ENCODE measurements at regions not wholly inside any gene's neighbourhood (a gene's known extent, or its start where the extent isn't known, plus 50 kb on each side); places are given as distances from the start of the nearest gene placed in this dataset.
"Not testable (repeated sequence)": the region's sequence is repeated elsewhere in the genome, so short reads cannot be mapped to it uniquely, and the experiment has no call there.

DNA sequence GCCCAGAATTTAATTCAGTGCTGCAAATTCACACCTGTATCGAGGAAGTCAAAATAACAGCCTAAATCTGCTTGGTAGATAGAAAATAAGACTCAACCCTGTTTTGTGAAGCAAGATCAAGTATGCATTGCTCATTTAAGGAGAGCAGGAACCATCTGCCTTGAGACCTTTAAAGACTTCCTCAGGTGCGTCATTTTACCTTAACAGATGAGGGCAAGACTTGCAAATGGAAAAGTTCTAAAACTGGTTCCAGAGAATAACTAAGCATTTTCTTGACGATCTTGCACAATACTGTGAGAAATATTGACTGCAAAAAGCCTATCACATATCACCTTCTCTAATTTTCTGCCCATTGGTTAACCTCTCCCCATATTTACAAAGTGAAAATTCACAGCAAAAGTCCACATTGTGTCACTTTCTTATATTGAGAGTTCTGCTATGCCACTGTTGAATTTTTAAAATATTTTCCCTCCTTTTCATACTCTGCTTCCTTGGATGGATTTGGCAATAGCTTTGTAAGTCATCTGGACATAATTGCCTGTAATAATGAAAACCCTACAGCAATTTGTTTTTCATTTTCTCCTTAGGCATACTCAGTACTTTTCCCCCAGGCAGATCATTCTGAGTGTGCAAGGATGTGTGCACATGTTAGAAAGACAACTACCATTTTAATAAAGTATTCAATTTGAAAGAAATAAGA is 234.2 kb downstream of the AASDHPPT start:
- no peak for DNase-seq (ENCODE audit: extremely low read depth in 1 of 11, low read depth in 9 of 11, low spot score in 4 of 11)

- not testable (repeated sequence) for DNase-seq (ENCODE audit: extremely low read depth in 1 of 11, low read depth in 9 of 11, low spot score in 4 of 11)
Observed at GRCh38 chr11:106317208-106317773, 239.8 kb downstream of the AASDHPPT start.

DNA sequence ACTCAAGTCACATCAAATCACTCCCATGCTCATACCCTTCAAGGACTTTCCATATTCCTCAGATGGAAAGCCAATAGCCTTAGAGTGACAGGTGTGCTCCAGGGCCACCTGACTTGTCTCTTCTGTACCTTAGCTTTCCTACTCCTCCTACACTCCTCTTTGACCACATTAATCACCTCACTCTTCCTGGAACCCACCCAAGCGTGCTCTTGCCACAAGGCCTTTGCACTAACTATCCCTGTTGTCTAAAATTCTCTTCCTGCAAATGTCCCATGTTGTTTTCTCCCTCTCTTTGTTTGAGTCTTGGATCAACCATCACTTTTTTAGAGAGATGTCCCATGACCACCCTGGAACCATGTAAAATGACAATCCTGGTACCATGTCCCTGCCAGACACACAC is 244.1 kb downstream of the AASDHPPT start:
- DNase-seq (ENCODE audit: extremely low read depth in 1 of 11, low read depth in 9 of 11, low spot score in 4 of 11), result no peak

- DNase-seq (ENCODE audit: extremely low read depth in 1 of 11, low read depth in 9 of 11, low spot score in 4 of 11), result no peak
Observed at GRCh38 chr11:106322106-106322505, 244.6 kb downstream of the AASDHPPT start.

GRCh38 chr11:106326087-106326486 is 248.6 kb downstream of the AASDHPPT start:
- DNase-seq (ENCODE audit: extremely low read depth in 1 of 11, low read depth in 9 of 11, low spot score in 4 of 11), result no peak

GRCh38 chr11:106327134-106327533 is 249.7 kb downstream of the AASDHPPT start:
- DNase-seq (ENCODE audit: extremely low read depth in 1 of 11, low read depth in 9 of 11, low spot score in 4 of 11), result no peak

DNA sequence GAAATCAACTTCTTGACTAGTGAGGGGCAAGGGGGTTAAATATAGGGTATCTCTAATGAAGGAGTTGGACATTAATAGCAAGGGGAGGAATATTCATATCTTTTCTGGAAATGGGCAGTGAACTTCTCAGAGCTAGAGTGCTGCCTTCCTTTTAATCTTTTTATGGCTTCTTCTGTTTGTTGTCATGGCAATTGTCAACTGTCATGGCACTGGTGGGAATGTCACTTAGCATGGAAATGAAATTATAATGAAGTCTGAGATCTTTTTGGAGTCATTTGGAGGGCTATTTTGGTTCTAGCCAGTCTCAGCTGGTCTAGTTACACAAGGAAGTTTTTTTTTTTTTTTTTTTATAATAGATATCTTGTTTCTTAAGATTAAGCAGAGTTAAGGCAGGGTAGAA is 250.2 kb downstream of the AASDHPPT start:
- no peak for DNase-seq (ENCODE audit: extremely low read depth in 1 of 11, low read depth in 9 of 11, low spot score in 4 of 11)

DNA sequence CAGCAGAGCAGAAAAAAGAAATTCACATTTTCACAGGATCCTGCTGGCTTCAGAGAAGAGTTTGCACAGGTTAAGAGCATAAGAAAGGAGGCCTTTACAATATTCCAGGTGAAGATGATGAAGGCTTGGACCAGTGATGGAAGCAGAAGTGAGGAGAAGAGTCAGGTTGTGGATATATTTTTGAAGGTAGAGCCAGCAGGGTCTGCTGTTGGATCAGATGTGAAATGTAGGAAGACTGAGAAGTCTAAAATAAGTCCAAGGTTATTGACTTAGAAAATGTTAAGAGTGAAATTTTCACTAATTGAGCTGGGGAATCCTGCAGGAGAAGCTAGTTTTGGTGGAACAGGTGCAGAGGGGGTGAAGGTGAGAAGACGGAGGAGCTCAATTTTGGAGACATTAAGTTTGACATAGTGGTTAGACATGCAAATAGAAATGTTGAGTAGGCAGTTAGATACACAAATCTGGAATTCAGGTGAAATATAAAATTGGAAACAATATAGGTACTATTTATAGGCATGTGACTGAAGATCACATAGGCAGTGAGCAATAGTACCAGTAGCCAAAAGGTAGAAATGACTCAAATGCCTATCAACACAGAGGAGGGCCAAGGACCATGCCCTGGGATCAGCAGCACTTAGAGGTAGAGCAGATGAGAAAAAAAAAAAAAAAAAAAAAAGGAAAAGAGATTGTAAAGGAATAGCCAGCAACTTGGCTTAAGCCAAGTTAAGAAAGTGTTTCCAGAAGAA is 252.0 kb downstream of the AASDHPPT start:
- no peak for DNase-seq (ENCODE audit: extremely low read depth in 1 of 11, low read depth in 9 of 11, low spot score in 4 of 11)

DNA sequence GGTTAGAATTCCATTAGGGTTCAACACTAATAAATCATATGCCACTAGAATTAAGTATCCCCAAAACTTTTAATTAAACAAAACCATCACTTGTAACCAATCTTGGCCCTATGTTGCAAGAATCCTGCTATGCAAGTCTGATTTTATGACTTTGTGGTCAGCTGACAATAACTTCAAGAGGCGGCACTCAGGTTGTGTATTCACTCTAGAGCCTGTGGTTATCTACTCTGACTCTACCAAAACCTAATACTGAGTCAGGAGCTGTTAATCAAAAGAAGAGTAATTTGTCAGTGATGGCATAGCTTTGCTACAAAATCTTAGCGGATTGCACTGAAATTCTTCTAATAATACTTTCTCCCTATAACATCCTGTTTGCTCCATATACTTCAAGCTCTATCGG is 253.7 kb downstream of the AASDHPPT start:
- DNase-seq (ENCODE audit: extremely low read depth in 1 of 11, low read depth in 9 of 11, low spot score in 4 of 11), result no peak

- DNase-seq (ENCODE audit: extremely low read depth in 1 of 11, low read depth in 9 of 11, low spot score in 4 of 11), result no peak
Observed at GRCh38 chr11:106333678-106334077, 256.2 kb downstream of the AASDHPPT start.

DNA sequence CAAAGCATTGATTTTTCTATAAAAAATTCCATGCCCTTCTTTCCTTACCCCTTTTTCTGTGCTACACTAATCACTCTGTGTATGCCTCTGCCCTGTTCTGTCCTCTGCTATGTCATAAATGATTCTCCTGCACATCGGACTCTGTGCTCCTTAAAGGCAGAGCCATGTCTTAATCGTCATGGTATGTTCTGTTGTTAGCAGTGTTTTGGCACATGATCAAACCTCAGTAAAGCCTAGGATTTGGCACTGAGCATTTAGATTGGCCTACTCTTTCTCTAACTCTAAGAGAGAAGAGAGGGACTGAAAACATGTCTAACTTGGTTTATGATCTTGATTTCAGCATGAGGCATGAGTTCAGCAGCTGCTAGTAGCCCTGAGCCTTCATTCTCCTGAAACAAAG is 266.9 kb downstream of the AASDHPPT start:
- DNase-seq (ENCODE audit: extremely low read depth in 1 of 11, low read depth in 9 of 11, low spot score in 4 of 11), result no peak

- DNase-seq (ENCODE audit: extremely low read depth in 1 of 11, low read depth in 9 of 11, low spot score in 4 of 11), result no peak
Observed at GRCh38 chr11:106344966-106345365, 267.5 kb downstream of the AASDHPPT start.

GRCh38 chr11:106353031-106353430 is 275.6 kb downstream of the AASDHPPT start:
- DNase-seq (ENCODE audit: extremely low read depth in 1 of 11, low read depth in 9 of 11, low spot score in 4 of 11), result no peak

DNA sequence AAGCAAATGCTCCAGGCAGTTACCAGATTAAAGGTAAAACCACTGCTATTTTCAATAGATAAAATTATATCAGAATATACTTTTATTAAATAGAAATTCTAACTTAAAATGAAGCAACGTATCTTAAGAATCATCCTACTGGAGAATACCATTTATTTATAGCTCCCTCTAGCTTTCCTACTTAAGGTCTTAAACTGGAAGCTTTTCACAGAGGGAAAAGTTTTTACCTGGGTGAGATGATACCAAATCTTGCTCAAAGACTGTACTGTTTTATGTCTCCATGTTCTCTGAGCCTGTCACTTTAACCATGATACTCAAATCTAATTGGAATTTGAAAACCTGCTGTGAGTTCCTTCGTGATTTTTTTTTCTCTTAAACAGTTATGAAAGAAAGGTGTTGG is 291.8 kb downstream of the AASDHPPT start:
- DNase-seq (ENCODE audit: extremely low read depth in 1 of 11, low read depth in 9 of 11, low spot score in 4 of 11), result no peak

GRCh38 chr11:106378513-106379179 is 301.2 kb downstream of the AASDHPPT start:
- no peak for DNase-seq (ENCODE audit: extremely low read depth in 1 of 11, low read depth in 9 of 11, low spot score in 4 of 11)

DNA sequence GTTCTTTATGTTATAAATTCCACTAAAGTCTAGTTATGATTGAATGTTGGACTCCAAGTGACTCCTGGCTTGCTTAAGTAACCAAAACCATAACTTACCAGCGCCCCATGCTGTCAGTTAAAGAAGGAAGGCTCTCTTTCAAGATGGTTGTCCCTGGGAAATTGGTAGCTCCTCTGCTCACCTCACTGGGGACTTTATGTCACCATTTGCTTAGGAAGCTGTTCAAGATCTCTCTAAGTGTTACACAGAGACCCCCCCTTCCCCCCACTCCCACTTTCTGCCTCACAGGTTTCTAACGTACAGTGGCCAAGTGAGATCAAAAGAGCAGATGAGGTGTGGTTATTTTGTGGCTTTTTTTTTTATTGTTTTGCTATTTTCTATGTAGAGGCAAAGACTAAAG is 301.8 kb downstream of the AASDHPPT start:
- no peak for DNase-seq (ENCODE audit: extremely low read depth in 1 of 11, low read depth in 9 of 11, low spot score in 4 of 11)

DNA sequence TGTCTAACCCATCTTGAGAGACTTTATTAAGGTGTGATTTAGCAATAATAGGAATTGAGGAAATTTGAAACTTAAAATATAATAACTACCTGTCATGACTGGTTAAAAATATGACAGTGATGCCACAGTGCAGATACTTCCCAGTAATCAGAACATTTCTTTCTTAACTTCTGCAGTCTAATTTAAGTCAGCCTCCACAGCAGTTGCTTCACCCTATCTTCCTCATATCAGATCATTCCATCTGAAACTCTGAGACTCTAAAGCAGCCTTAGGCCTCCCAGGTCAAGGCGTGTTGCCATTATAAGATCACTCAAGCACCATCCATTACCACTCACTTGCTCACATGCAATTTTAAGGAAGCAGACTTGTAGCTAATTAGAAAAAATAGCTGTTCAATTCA is 302.2 kb downstream of the AASDHPPT start:
- DNase-seq (ENCODE audit: extremely low read depth in 1 of 11, low read depth in 9 of 11, low spot score in 4 of 11), result no peak

GRCh38 chr11:106381895-106382294 is 304.4 kb downstream of the AASDHPPT start:
- DNase-seq (ENCODE audit: extremely low read depth in 1 of 11, low read depth in 9 of 11, low spot score in 4 of 11), result no peak

- DNase-seq (ENCODE audit: extremely low read depth in 1 of 11, low read depth in 9 of 11, low spot score in 4 of 11), result no peak
Observed at GRCh38 chr11:106384429-106384828, 307.0 kb downstream of the AASDHPPT start.

DNA sequence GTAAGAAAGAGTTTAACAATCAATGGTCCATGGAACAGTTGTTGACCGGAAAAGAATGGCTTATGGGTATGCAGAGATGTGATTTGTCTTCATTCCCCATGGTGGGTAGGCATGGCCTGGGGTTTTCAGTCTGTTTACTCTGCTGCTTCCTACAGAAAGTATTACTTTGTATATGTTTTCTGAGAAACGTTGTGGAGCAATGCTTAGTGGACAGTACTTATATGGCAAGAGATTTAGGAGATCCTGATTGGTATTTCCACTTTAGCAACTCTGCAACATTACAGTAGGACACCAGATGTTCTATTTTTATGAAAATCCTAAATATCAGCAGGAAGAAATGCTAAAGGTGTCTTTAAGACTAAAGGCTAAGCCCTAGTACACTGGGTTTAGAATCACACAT is 309.1 kb downstream of the AASDHPPT start:
- DNase-seq (ENCODE audit: extremely low read depth in 1 of 11, low read depth in 9 of 11, low spot score in 4 of 11), result no peak
